H1 (cell line): ENCODE measurements at regions not wholly inside any gene's neighbourhood (a gene's known extent, or its start where the extent isn't known, plus 50 kb on each side); places are given as distances from the start of the nearest gene placed in this dataset.

Experiments
- CTCF ChIA-PET: fragments of 300-600 bp; sonication (Branson Sonifier 250); formaldehyde crosslinking; loops from one replicate; lab custom pipeline; 2021; ENCODE audit not compliant: partially characterized antibody; lab: Charles Lee
- POLR2A ChIA-PET: fragments of 300-600 bp; sonication (Branson Sonifier 250); formaldehyde crosslinking; loops from one replicate; lab custom pipeline; 2021; ENCODE audit warnings: inconsistent platforms; ENCODE audit not compliant: partially characterized antibody; lab: Charles Lee
- DNase-seq, 2 experiments: peaks; one replicate each; pipeline versions ENCODE4 v3.0.0 to v3.0.0-alpha.2; 2010 to 2022; ENCODE audit warnings: low spot score in 2 of 2, low read depth in 1 of 2, mixed read lengths in 1 of 2
- FAIRE-seq: peaks from 2 replicates; lab custom pipeline; 2011; peaks lifted over from hg19 to GRCh38; lab: Jason Lieb, UNC
- H2AFZ ChIP-seq: 2 replicates; pipeline ENCODE4 v1.8.1; 2012; ENCODE audit warnings: low read length, inconsistent platforms
- H2AK5ac ChIP-seq: 2 replicates; pipeline ENCODE4 v1.6.1; 2013; ENCODE audit warnings: low read depth, low read length
- H2BK120ac ChIP-seq: replicated peaks from 2 replicates; pipeline ENCODE3; 2013; ENCODE audit warnings: low read depth, low read length, inconsistent platforms
- H2BK12ac ChIP-seq: 2 replicates; pipeline ENCODE4 v1.6.1; 2013; ENCODE audit warnings: low read depth, low read length
- H2BK15ac ChIP-seq: 2 replicates; pipeline ENCODE4 v1.6.1; 2013; ENCODE audit warnings: low read length
- H2BK20ac ChIP-seq: 2 replicates; pipeline ENCODE4 v1.6.1; 2013; ENCODE audit warnings: low read length
- H2BK5ac ChIP-seq: 2 replicates; pipeline ENCODE4 v1.6.1; 2013; ENCODE audit warnings: low read depth, low read length
- H3K14ac ChIP-seq: 2 replicates; pipeline ENCODE4 v1.6.1; 2013; ENCODE audit warnings: inconsistent platforms; ENCODE audit not compliant: insufficient read length
- H3K18ac ChIP-seq: 2 replicates; pipeline ENCODE4 v1.6.1; 2013; ENCODE audit warnings: low read length; ENCODE audit errors: extremely low read depth
- H3K23ac ChIP-seq: 2 replicates; pipeline ENCODE4 v1.6.1; 2013; ENCODE audit warnings: inconsistent platforms; ENCODE audit not compliant: insufficient read length
- H3K23me2 ChIP-seq: 2 replicates; pipeline ENCODE4 v1.6.1; 2013; ENCODE audit warnings: low read depth, low read length
- H3K27ac ChIP-seq: 2 replicates; pipeline ENCODE4 v1.6.1; 2011; ENCODE audit warnings: low read depth, low read length, inconsistent platforms
- H3K27me3 ChIP-seq, 4 experiments: replicated peaks in 1 of 4; 1 replicate in 1 of 4; 2 replicates in 3 of 4; pipeline versions ENCODE4 v1.6.1 to v1.8.1; 2011 to 2013; ENCODE audit warnings: low read length in 3 of 4, mild to moderate bottlenecking in 3 of 4, inconsistent platforms in 2 of 4, mixed read lengths in 2 of 4, moderate library complexity in 1 of 4; ENCODE audit not compliant: control insufficient read depth in 3 of 4, insufficient read depth in 3 of 4; ENCODE audit errors: extremely low read depth in 1 of 4
- H3K36me3 ChIP-seq, 4 experiments: 2 replicates each; pipeline versions ENCODE4 v1.6.1 to v1.8.1; 2011 to 2013; ENCODE audit warnings: mild to moderate bottlenecking in 4 of 4, low read length in 3 of 4, moderate library complexity in 2 of 4, control low read depth in 1 of 4, inconsistent platforms in 1 of 4; ENCODE audit not compliant: insufficient read depth in 4 of 4, control insufficient read depth in 2 of 4
- H3K4ac ChIP-seq: replicated peaks from 2 replicates; pipeline ENCODE3; 2013; ENCODE audit warnings: low read length, low read depth, mixed read lengths, inconsistent platforms; ENCODE audit not compliant: insufficient read length
- H3K4me1 ChIP-seq, 4 experiments: replicated peaks in 1 of 4; 1 replicate in 1 of 4; 2 replicates in 3 of 4; pipeline versions ENCODE4 v1.6.1 to v1.8.1; 2011 to 2013; ENCODE audit warnings: low read length in 3 of 4, inconsistent platforms in 2 of 4, mixed read lengths in 1 of 4; ENCODE audit not compliant: insufficient read depth in 4 of 4, control insufficient read depth in 3 of 4
- H3K4me2 ChIP-seq, 2 experiments: 2 replicates each; pipeline versions ENCODE4 v1.6.1 to v1.8.1; 2011 to 2013; ENCODE audit warnings: low read depth in 2 of 2, low read length in 2 of 2, control low read depth in 1 of 2, inconsistent platforms in 1 of 2, mild to moderate bottlenecking in 1 of 2; ENCODE audit not compliant: insufficient read depth in 1 of 2
- H3K4me3 ChIP-seq, 4 experiments: fragments of 200-600, 300-600 bp in 1 of 4; sonication (generic), shearing (Covaris generic), sonication (Bioruptor Twin) in 1 of 4; 2 replicates each; pipeline versions ENCODE4 v1.5.1 to v1.8.1; 2011 to 2016; ENCODE audit warnings: low read length in 4 of 4, low read depth in 3 of 4, control low read depth in 2 of 4, inconsistent platforms in 2 of 4, mild to moderate bottlenecking in 2 of 4, mixed read lengths in 1 of 4, moderate library complexity in 1 of 4; ENCODE audit not compliant: insufficient read depth in 2 of 4; ENCODE audit errors: extremely low read depth in 1 of 4
- H3K56ac ChIP-seq: replicated peaks from 2 replicates; pipeline ENCODE3; 2013; ENCODE audit warnings: low read depth, mild to moderate bottlenecking, mixed read lengths, low read length, inconsistent platforms; ENCODE audit not compliant: insufficient read length
- H3K79me1 ChIP-seq: 2 replicates; pipeline ENCODE4 v1.6.1; 2013; ENCODE audit warnings: low read depth, low read length, control low read depth
- H3K79me2 ChIP-seq, 2 experiments: 2 replicates each; pipeline versions ENCODE4 v1.6.1 to v1.8.1; 2012 to 2013; ENCODE audit warnings: low read length in 2 of 2, mild to moderate bottlenecking in 2 of 2, inconsistent platforms in 1 of 2; ENCODE audit not compliant: insufficient read depth in 2 of 2, control insufficient read depth in 1 of 2
- H3K9ac ChIP-seq, 4 experiments: replicated peaks in 1 of 4; 1 replicate in 1 of 4; 2 replicates in 3 of 4; pipeline versions ENCODE4 v1.6.1 to v1.8.1; 2011 to 2013; ENCODE audit warnings: low read depth in 3 of 4, low read length in 3 of 4, control low read depth in 2 of 4, mild to moderate bottlenecking in 2 of 4, moderate library complexity in 2 of 4, inconsistent platforms in 1 of 4; ENCODE audit errors: extremely low read depth in 1 of 4
- H3K9me3 ChIP-seq, 2 experiments: 2 replicates each; pipeline versions ENCODE4 v1.6.1 to v1.8.1; 2012 to 2013; ENCODE audit warnings: mild to moderate bottlenecking in 2 of 2, moderate library complexity in 2 of 2, control low read depth in 1 of 2, inconsistent platforms in 1 of 2, low read depth in 1 of 2, low read length in 1 of 2, mixed read lengths in 1 of 2; ENCODE audit not compliant: insufficient read depth in 2 of 2
- H4K20me1 ChIP-seq, 2 experiments: replicated peaks in 1 of 2; 2 replicates each; pipeline versions ENCODE3 to v1.8.1; 2011 to 2013; ENCODE audit warnings: inconsistent platforms in 2 of 2, low read length in 2 of 2, mild to moderate bottlenecking in 1 of 2; ENCODE audit not compliant: insufficient read depth in 2 of 2, control insufficient read depth in 1 of 2
- H4K5ac ChIP-seq: 2 replicates; pipeline ENCODE4 v1.6.1; 2013; ENCODE audit warnings: low read length, low read depth, mixed read lengths, inconsistent platforms; ENCODE audit not compliant: insufficient read length
- H4K8ac ChIP-seq: 2 replicates; pipeline ENCODE4 v1.8.0; 2013; ENCODE audit warnings: mild to moderate bottlenecking, moderate library complexity, low read length, inconsistent platforms; ENCODE audit not compliant: insufficient read depth; ENCODE audit errors: extremely low read depth
- H4K91ac ChIP-seq: replicated peaks from 2 replicates; pipeline ENCODE3; 2013; ENCODE audit warnings: low read length, mixed read lengths, inconsistent platforms; ENCODE audit not compliant: insufficient read length
- ATF3 ChIP-seq: IDR thresholded peaks from 2 replicates; pipeline ENCODE4 v1.6.1; 2011; ENCODE audit warnings: low read depth, mild to moderate bottlenecking, low read length; ENCODE audit not compliant: insufficient read depth
- NRF1 ChIP-seq: IDR thresholded peaks from 2 replicates; pipeline ENCODE4 v1.6.1; 2011; ENCODE audit warnings: mild to moderate bottlenecking, low read depth, low read length, improper control_type of control experiment
- SIX5 ChIP-seq: IDR thresholded peaks from 2 replicates; pipeline ENCODE4 v1.6.1; 2011; ENCODE audit warnings: mild to moderate bottlenecking, low read depth, low read length
- TEAD4 ChIP-seq: IDR thresholded peaks from 2 replicates; pipeline ENCODE4 v1.6.1; 2012; ENCODE audit warnings: low read depth, low read length, inconsistent platforms, mixed read lengths
- USF2 ChIP-seq: IDR thresholded peaks from 2 replicates; pipeline ENCODE4 v1.6.1; 2011; ENCODE audit warnings: low read length, improper control_type of control experiment
- ZNF274 ChIP-seq: IDR thresholded peaks from 2 replicates; pipeline ENCODE4 v1.7.0; 2012; ENCODE audit warnings: low read length, borderline replicate concordance; ENCODE audit errors: extremely low read depth
- WGBS, 2 experiments: shearing (Covaris generic) in 1 of 2; methylation state at CpG; one replicate each; pipeline versions ENCODE4 v1.1.6 to v1.1.7; 2013 to 2015; ENCODE audit warnings: low lambda C conversion rate in 2 of 2, mixed read lengths in 2 of 2, inconsistent platforms in 1 of 2, low coverage in 1 of 2, missing lambda C conversion rate in 1 of 2; ENCODE audit not compliant: insufficient replicate concordance in 2 of 2, insufficient coverage in 1 of 2, insufficient read length in 1 of 2; ENCODE audit errors: extremely low coverage in 1 of 2, missing lambda C conversion rate in 1 of 2; 5-methylcytosine and 5-hydroxymethylcytosine counted together

DNA sequence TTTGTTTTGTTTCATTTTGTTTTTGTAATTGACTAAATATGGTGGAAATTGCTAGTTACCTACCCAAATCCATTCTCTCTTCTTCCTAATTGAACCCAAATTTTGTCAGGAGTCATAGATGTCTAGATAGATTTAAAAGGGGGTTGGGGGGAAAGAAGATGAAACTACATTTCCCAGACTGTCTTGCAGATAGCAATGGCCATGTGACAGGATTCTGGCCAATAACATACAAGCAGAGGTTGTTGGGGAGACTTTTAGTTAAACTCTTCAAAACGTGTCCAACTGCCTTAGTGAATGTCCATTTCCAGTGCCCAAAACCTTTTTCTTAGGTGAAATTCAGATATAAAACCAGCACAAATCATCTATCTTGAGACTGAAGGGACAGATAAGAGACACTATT, 583.9 kb upstream of the API5 start:
- Histone ChIP-seq H2BK120ac (no peak overlapping the region), H3K18ac (no peak overlapping the region), H2BK5ac (no peak overlapping the region), H4K5ac (no peak overlapping the region), H3K4ac (no peak overlapping the region), H4K8ac (no peak overlapping the region)
- no peak for FAIRE-seq
- 69% methylated on average over 1 of the region's 1 CpG; no CpG with 5 or more reads in 1 of the 2 experiments for whole genome bisulfite sequencing, 2 experiments
- TF ChIP-seq USF2, result peak; percentile 75
- TF ChIP-seq SIX5, result 0 out of 2 replicates have a peak, but pooled peaks have one; percentile 11
- TF ChIP-seq ZNF274, result no peak
- TF ChIP-seq TEAD4, result no peak
- no peak for TF ChIP-seq NRF1
- peak; percentile 31; the same call in 1 of the 2 replicates for TF ChIP-seq ATF3
- TF ChIP-seq, all 59 proteins: peak for 3
- Histone ChIP-seq H3K14ac (no peak overlapping the region), H3K4me1 (no peaks in the 10 kb centered on the region), H3K4me2 (no peak overlapping the region), H3K79me2 (no peaks in the 10 kb centered on the region), H3K23ac (no peak overlapping the region), H3K9ac (no peak overlapping the region), H3K79me1 (no peaks in the 10 kb centered on the region), H3K27ac (no peak overlapping the region), H4K91ac (no peak overlapping the region), H2BK15ac (no peak overlapping the region), H3K27me3 (no peaks in the 10 kb centered on the region), H3K56ac (no peak overlapping the region), H2AK5ac (no peak overlapping the region), H2BK20ac (no peak overlapping the region), H2BK12ac (no peak overlapping the region), H3K23me2 (no peaks in the 10 kb centered on the region), H3K9me3 (no peaks in the 10 kb centered on the region), H3K4me3 (no peak overlapping the region), H4K20me1 (no peaks in the 10 kb centered on the region), H2AFZ (peak overlapping the region; percentile 36; the same call in 1 of the 2 replicates), H3K36me3 (no peaks in the 10 kb centered on the region)
- DNase-seq, result no peak
- ChIA-PET CTCF (no interaction called here), POLR2A (no interaction called here)
